ENCODE measurements at regions not wholly inside any gene's neighbourhood (a gene's known extent, or its start where the extent isn't known, plus 50 kb on each side); places are given as distances from the start of the nearest gene placed in this dataset.

GRCh38 chr5:93161661-93162654, 419.1 kb downstream of the NR2F1-AS1 start (continued):
- no peak for TF ChIP-seq REST (IDR thresholded peaks at IDR 0.05; ENCODE audit: unreplicated experiment)
- TF ChIP-seq EZH2 (IDR thresholded peaks at IDR 0.05; ENCODE audit: low read depth, unreplicated experiment) = no peak
- no peak for TF ChIP-seq ZNF331 (CRISPR knock-in tag; IDR thresholded peaks at IDR 0.05; ENCODE audit: low read depth)
- TF ChIP-seq NANOG (IDR thresholded peaks at IDR 0.05; ENCODE audit: borderline replicate concordance) = no peak

- ATAC-seq = no peak
- H3K27ac Mint-ChIP-seq = no peak overlapping the region
- TF ChIP-seq ZNF462 (CRISPR knock-in tag; IDR thresholded peaks at IDR 0.05) (no peak), STAT1 (IDR thresholded peaks at IDR 0.05; ENCODE audit: unreplicated experiment) (no peak), ZNF331 (CRISPR knock-in tag; IDR thresholded peaks at IDR 0.05; ENCODE audit: low read depth) (no peak), REST (IDR thresholded peaks at IDR 0.05; ENCODE audit: unreplicated experiment) (no peak), ZNF114 (CRISPR knock-in tag; IDR thresholded peaks at IDR 0.05) (no peak), EZH2phosphoT487 (IDR thresholded peaks at IDR 0.05; ENCODE audit: unreplicated experiment) (no peak), POLR2AphosphoS5 (IDR thresholded peaks at IDR 0.05; ENCODE audit: low read depth) (no peak), JUNB (IDR thresholded peaks at IDR 0.05; ENCODE audit: unreplicated experiment) (no peak)
Measured at GRCh38 chr5:93158841-93159240, 422.2 kb downstream of the NR2F1-AS1 start.

More at GRCh38 chr5:93158841-93159240, 422.2 kb downstream of the NR2F1-AS1 start:
- no peaks in the 10 kb centered on the region for H3K79me2 ChIP-seq (replicated peaks; ENCODE audit: insufficient read depth)
- H4K20me1 ChIP-seq (replicated peaks; ENCODE audit: insufficient read depth) = no peaks in the 10 kb centered on the region
- Mint-ChIP-seq H3K4me3 (no peak overlapping the region), H3K36me3 (ENCODE audit: low read depth) (no peaks in the 10 kb centered on the region), H3K9me3 (no peaks in the 10 kb centered on the region), H3K27me3 (ENCODE audit: insufficient read depth, low read depth, poor library complexity) (no peaks in the 10 kb centered on the region), H3K4me1 (peaks cover 9% of the 10 kb centered on the region; the same call in 2 of the 3 replicates)
- H3K4me1 ChIP-seq (ENCODE audit: insufficient read depth) = no peaks in the 10 kb centered on the region
- no peak overlapping the region for H3K27ac ChIP-seq (ENCODE audit: low read depth)
- no peaks in the 10 kb centered on the region for H3K9me2 ChIP-seq (ENCODE audit: insufficient read depth)
- no peak overlapping the region for H3K4me3 ChIP-seq
- no peak for DNase-seq (ENCODE audit: low spot score)
- H3K36me3 ChIP-seq (ENCODE audit: insufficient read depth) = no peaks in the 10 kb centered on the region
- H3K27me3 ChIP-seq (ENCODE audit: insufficient read depth) = no peaks in the 10 kb centered on the region
- H2AFZ ChIP-seq = peak overlapping the region; percentile 16; the same call in 1 of the 2 replicates
- no peaks in the 10 kb centered on the region for H3F3A ChIP-seq (replicated peaks; ENCODE audit: low read depth)
- H3K4me2 ChIP-seq = no peak overlapping the region

Measured in GM23338 (cell line).